Fibroblast of skin of left quadriceps (primary cell): ENCODE measurements at regions not wholly inside any gene's neighbourhood (a gene's known extent, or its start where the extent isn't known, plus 50 kb on each side); places are given as distances from the start of the nearest gene placed in this dataset.
"Not testable (repeated sequence)": the region's sequence is repeated elsewhere in the genome, so short reads cannot be mapped to it uniquely, and the experiment has no call there.

ENCODE experiments used
- DNase-seq, 2 experiments: peaks; one replicate each; pipeline ENCODE4 v3.0.0-alpha.2; 2013; ENCODE audit warnings: low read depth in 2 of 2

- peak; percentile 48 to 56 for DNase-seq
Measured at GRCh38 chr1:79161077-79161476, 154.5 kb upstream of the ADGRL4 start.

- DNase-seq: no peak
Measured at GRCh38 chr1:79155991-79156390, 149.5 kb upstream of the ADGRL4 start.

DNA sequence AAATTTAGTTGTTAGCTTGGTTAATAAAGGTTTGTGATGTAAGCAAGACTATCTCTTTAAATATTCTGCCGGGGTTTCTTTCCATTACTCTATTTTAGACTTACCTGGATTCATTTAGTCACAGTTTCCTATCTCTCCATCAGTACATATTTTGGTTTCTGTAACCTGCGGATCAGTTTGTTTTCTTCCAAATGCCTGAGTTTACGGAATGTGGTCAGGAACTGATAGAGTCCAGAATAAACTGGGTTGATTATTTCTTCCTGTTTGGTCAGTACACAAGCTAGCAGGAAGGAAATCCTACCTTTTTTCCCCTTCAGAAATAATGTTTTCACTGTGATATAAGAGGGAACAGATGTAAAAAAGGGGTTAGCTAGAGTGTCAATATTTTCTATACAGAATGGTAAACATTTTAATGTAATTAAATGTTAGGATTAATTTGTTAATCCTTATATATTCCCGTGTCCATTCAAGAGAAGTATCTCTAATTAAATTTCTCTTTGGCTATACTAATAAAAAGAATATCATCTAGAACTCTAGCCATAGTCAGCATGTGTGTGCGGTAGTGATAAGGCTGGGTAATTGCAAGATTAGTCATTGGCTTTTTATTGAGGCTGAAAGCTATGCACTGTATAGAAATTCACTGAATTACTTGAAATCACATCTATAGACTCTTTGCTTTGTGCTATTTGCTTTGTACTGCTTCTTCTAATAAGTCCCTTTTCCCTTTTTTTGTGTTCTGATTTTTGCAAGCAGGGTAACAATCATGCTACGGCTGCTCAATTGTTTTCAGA, 144.7 kb upstream of the ADGRL4 start:
- no peak for DNase-seq

DNA sequence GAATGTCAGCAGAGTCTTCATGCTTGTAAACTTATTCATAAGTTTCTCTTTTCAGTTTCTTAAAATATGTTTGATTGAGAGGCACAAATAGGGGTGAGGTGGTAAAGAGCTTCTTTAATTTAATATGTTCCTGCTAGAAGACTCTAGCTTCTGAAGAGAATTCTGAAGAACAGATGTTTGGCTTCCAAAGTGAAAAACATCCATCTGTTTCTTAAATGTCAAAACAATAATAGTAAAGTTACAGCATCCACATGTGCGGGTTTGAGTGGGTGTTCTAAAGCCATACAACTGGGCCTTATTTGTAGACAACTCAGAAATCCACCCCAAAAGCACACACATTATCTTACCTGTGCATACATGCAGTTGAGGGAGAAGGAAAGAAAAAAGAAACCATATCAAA, 144.0 kb upstream of the ADGRL4 start:
- no peak for DNase-seq

DNA sequence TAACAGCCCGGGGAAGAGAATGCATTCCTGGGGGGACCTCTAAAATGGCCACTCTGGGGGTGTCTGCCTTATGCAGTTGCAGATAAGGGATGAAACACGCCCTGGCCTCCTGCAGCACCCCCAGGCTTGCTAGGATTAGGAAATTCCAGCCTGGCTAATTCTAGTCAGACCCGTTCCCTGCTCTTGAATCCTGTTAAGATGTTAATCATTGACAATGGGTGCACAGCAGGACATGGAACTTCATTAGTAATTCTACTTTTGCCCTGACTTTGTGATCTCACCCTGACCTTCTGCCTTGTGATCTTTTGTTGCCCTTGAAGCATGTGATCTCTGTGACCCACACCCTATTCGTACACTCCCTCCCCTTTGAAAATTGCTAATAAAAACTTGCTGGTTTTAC, 131.7 kb upstream of the ADGRL4 start:
- DNase-seq: not testable (repeated sequence)

DNA sequence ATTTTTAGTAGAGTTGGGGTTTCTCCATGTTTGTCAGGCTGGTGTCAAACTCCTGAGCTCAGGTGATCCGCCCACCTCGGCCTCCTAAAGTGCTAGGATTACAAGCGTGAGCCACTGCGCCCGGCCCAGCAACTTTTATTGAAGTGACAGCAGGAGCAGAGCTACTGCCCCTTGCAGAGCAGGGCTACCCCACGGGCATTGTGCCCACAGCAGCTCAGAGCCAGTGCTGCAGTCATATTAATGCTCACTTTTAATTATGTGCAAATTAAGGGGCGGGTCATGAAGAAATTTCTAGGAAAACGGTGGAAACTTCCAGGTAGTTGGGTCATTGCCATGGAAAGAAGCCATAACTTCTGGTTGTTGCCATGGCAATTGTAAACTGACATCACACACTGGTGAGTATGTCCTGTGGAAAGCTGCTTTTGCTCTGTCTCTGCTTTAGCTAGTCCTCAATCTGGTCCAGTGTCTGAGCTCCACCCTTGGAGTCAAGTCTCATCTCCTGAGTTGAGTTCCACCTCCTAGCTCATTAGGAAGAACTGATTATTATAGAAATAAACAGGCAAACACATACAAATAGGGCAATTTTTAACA, 127.3 kb upstream of the ADGRL4 start:
- no peak for DNase-seq

GRCh38 chr1:79131626-79132025, 125.1 kb upstream of the ADGRL4 start:
- DNase-seq: no peak

- DNase-seq: no peak
Measured at GRCh38 chr1:79129914-79130313, 123.4 kb upstream of the ADGRL4 start.

DNA sequence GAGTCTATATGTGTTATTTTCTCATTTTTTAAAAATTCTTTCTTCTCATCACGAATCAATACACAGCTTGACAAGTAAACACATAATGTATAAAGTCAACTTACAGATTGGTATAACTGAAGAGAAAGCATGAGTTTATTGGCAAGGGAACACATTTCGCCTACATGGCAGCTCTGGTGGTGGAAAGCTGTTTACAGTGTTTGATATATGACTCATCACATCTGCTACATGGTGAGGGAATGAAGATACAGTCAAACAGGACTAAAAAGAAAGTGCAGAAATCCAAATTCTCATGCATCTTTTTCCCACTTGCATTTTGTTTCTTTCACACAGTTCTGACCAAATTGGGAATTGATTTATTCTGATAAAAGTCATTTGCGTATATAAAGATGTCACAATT, 122.2 kb upstream of the ADGRL4 start:
- peak; percentile 67 to 68 for DNase-seq

- no peak for DNase-seq
Measured at GRCh38 chr1:79124756-79125155, 118.2 kb upstream of the ADGRL4 start.

GRCh38 chr1:79122521-79122920, 116.0 kb upstream of the ADGRL4 start:
- no peak for DNase-seq

GRCh38 chr1:79117376-79117775, 110.8 kb upstream of the ADGRL4 start:
- DNase-seq: no peak

GRCh38 chr1:79113836-79114235, 107.3 kb upstream of the ADGRL4 start:
- DNase-seq: no peak

DNA sequence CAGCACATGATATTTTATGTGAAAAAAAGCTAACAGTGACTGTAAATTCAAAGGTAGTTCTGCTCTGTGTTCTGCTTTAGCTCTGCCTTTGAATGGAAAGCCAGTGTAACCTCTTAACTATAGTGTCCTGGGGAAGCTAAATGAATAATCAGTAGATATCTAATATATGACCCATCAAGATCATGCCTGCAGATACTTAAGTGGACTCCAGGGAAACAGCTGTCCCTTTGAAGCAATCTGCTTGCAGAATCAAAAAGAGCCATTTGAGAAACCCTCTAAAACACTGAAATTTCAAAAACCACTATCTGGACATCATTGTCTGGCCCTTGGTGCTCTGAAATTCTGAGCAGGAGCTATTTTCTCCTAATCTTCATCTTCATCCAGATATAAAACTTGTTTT, 104.2 kb upstream of the ADGRL4 start:
- DNase-seq: no peak

- DNase-seq: no peak
Measured at GRCh38 chr1:79109445-79109844, 102.9 kb upstream of the ADGRL4 start.

GRCh38 chr1:79105500-79105899, 99.0 kb upstream of the ADGRL4 start:
- no peak for DNase-seq

DNA sequence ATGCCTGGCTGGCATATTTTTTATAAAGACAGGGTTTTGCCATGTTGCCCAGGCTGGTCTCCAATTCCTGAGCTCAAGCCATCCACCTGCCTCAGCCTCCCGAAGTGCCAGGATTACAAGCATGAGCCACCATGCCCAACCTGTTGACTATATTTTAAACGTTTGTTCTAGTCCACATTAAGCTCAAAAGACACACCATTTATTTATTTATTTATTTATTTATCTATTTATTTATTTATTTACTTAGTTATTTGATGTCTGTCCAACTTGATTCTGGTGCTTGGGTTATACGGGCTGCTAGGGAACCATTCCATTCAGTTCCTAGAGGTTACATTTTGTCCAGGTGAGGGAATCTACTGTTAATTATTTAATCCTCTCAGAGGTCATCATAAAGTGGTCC, 98.1 kb upstream of the ADGRL4 start:
- DNase-seq: no peak

DNA sequence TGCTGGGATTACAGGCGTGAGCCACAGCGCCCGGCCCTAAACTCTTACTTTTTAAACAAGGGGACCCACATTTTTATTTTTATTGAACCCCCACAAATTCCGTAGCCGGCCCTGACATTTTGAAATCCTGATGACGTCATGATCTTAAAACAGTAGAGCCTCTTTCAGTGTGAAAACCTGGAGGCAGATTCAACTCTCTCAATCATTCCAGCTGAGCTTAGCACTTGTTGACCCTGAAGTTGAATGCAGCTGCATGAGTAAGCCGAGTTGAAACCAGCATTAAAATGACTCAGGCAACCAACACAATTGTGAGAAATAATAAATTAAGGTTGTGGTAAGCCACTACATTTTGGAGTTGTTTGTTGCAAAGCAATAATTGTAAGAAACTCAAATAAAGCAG, 93.9 kb upstream of the ADGRL4 start:
- DNase-seq: peak; percentile 44 to 46

DNA sequence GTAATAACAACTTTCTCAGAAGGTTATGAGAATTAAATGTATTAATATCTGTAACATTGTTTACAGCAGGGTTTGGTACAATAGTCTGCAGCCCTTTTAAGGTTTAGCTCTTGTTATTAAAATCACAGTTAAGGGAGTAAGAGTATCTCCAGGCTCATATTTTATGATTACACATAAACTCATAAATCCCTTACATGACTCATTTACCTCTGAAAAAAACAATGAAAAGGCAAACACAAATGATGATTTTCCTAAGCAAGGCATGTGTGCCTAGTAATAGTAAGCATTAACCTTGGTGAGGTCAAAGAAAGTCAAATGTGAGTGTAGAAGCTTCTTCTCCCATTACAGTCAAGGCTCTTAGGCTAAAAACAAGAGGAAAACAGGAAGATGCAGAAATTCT, 84.5 kb upstream of the ADGRL4 start:
- no peak for DNase-seq

DNA sequence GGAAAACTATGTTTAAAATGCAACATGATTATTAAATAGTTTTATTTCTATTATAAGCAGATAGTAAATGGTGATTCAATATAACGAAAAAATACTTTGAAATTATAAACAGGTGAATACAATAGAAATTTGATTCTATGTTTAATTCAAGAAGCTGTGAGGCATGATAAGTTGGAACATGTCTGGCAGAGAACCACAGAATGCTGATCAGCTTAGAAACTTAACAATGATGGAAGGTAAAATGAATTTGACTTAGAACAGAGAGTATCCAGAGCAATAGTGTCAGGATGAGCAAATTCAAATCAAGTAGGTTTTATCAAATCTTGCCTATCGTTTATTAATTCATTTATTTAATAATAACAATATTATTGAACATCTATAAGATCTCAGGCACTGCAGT, 83.4 kb upstream of the ADGRL4 start:
- no peak for DNase-seq

DNA sequence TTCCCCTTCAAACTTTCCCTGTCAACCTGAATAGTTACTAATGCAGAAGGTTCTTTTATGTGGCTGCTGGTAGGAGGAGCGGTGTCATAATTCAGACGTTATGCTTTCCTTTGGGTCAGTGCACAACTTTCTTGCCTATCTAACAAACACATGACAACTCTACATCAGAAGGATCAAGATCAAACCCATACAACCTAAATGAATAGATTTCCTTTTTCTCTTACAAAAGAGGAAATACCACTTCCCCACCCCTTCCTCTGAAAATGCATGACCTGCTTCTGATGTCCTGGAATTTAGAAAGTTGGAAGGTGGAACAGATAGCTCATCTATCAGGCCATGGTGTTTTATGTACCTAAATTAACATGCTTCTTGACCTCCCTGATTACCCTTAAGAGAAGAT, 75.7 kb upstream of the ADGRL4 start:
- no peak for DNase-seq

GRCh38 chr1:79079770-79080169, 73.2 kb upstream of the ADGRL4 start:
- DNase-seq: peak; percentile 67 to 72

GRCh38 chr1:79074975-79075374, 68.4 kb upstream of the ADGRL4 start:
- DNase-seq: no peak

GRCh38 chr1:79069828-79070227, 63.3 kb upstream of the ADGRL4 start:
- DNase-seq: no peak
